Brain pericyte (primary cell): ENCODE measurements at regions not wholly inside any gene's neighbourhood (a gene's known extent, or its start where the extent isn't known, plus 50 kb on each side); places are given as distances from the start of the nearest gene placed in this dataset.
"Not testable (repeated sequence)": the region's sequence is repeated elsewhere in the genome, so short reads cannot be mapped to it uniquely, and the experiment has no call there.

Experiments used
- DNase-seq: peaks from one replicate; pipeline ENCODE4 v3.0.0-alpha.2; 2012; ENCODE audit warnings: low read depth, low spot score

- no peak for DNase-seq
Observed at GRCh38 chr1:229920683-229921082, 146.4 kb upstream of the GALNT2 start.

- DNase-seq, result no peak
Observed at GRCh38 chr1:229922249-229922648, 144.8 kb upstream of the GALNT2 start.

- DNase-seq, result no peak
Observed at GRCh38 chr1:229924639-229925038, 142.4 kb upstream of the GALNT2 start.

- DNase-seq, result no peak
Observed at GRCh38 chr1:229928767-229929166, 138.3 kb upstream of the GALNT2 start.

- not testable (repeated sequence) for DNase-seq
Observed at GRCh38 chr1:229931751-229932150, 135.3 kb upstream of the GALNT2 start.

- not testable (repeated sequence) for DNase-seq
Observed at GRCh38 chr1:229935157-229935556, 131.9 kb upstream of the GALNT2 start.

GRCh38 chr1:229938551-229938950, 128.5 kb upstream of the GALNT2 start:
- DNase-seq, result no peak

GRCh38 chr1:229940684-229941083, 126.4 kb upstream of the GALNT2 start:
- no peak for DNase-seq

- DNase-seq, result no peak
Observed at GRCh38 chr1:229941160-229941559, 125.9 kb upstream of the GALNT2 start.

GRCh38 chr1:229941831-229942230, 125.2 kb upstream of the GALNT2 start:
- no peak for DNase-seq

- DNase-seq, result no peak
Observed at GRCh38 chr1:229942501-229942900, 124.5 kb upstream of the GALNT2 start.

GRCh38 chr1:229943148-229943714, 123.8 kb upstream of the GALNT2 start:
- DNase-seq, result no peak

- no peak for DNase-seq
Observed at GRCh38 chr1:229943988-229944743, 122.9 kb upstream of the GALNT2 start.

- no peak for DNase-seq
Observed at GRCh38 chr1:229945795-229946194, 121.2 kb upstream of the GALNT2 start.

- no peak for DNase-seq
Observed at GRCh38 chr1:229947968-229948367, 119.1 kb upstream of the GALNT2 start.

GRCh38 chr1:229948438-229948837, 118.6 kb upstream of the GALNT2 start:
- DNase-seq, result no peak

GRCh38 chr1:229949500-229949899, 117.5 kb upstream of the GALNT2 start:
- no peak for DNase-seq

GRCh38 chr1:229950020-229950419, 117.0 kb upstream of the GALNT2 start:
- DNase-seq, result no peak

GRCh38 chr1:229950908-229951307, 116.1 kb upstream of the GALNT2 start:
- no peak for DNase-seq

- no peak for DNase-seq
Observed at GRCh38 chr1:229951856-229952534, 115.0 kb upstream of the GALNT2 start.

GRCh38 chr1:229952670-229953520, 114.1 kb upstream of the GALNT2 start:
- no peak for DNase-seq

- DNase-seq, result no peak
Observed at GRCh38 chr1:229953736-229954326, 113.2 kb upstream of the GALNT2 start.
